PC-3 (cell line): ENCODE measurements at regions not wholly inside any gene's neighbourhood (a gene's known extent, or its start where the extent isn't known, plus 50 kb on each side); places are given as distances from the start of the nearest gene placed in this dataset.

Experiments
- ATAC-seq: fragments of 200-7000 bp; cut with Tn5 transposase; 2 replicates; pipeline ENCODE4 v1.9.1; 2020; ENCODE audit warnings: mild to moderate bottlenecking, moderate library complexity
- BruUV-seq: library from RNA; stranded (reverse); fragments of 400-500 nt; replicated peaks from 2 replicates; lab custom pipeline; 2021; lab: Mats Ljungman, UMichigan
- CTCF ChIA-PET: fragments of 300-600 bp; sonication (Branson Sonifier 250); formaldehyde crosslinking; loops from one replicate; lab custom pipeline; 2022; ENCODE audit warnings: antibody characterized with exemption; lab: Charles Lee
- POLR2A ChIA-PET: fragments of 300-600 bp; sonication (Branson Sonifier 250); formaldehyde crosslinking; loops from one replicate; lab custom pipeline; 2022; ENCODE audit warnings: antibody characterized with exemption; ENCODE audit not compliant: unreplicated experiment; lab: Charles Lee
- DNase-seq: peaks from one replicate; pipeline ENCODE4 v3.0.0-alpha.2; 2015
- H2AFZ ChIP-seq: fragments of 300-600 bp; sonication (generic); 2 replicates; pipeline ENCODE4 v1.6.0; 2016; ENCODE audit warnings: antibody characterized with exemption, low read length
- H3F3A ChIP-seq: fragments of 300-600 bp; sonication (generic); one replicate; pipeline ENCODE4 v1.6.0; 2017; ENCODE audit warnings: antibody characterized with exemption, low read length, control low read depth, mild to moderate bottlenecking; ENCODE audit not compliant: unreplicated experiment
- H3K27ac ChIP-seq: fragments of 300-600 bp; sonication (generic); 2 replicates; pipeline ENCODE4 v1.5.1; 2016; ENCODE audit warnings: mild to moderate bottlenecking, low read length
- H3K27me3 ChIP-seq: fragments of 300-600 bp; sonication (generic); 2 replicates; pipeline ENCODE4 v1.6.1; 2016; ENCODE audit warnings: low read length, mixed read lengths
- H3K36me3 ChIP-seq: fragments of 300-600 bp; sonication (generic); 2 replicates; pipeline ENCODE4 v1.6.1; 2016; ENCODE audit warnings: low read depth, mixed run types, low read length, mixed read lengths
- H3K4me1 ChIP-seq: fragments of 300-600 bp; sonication (generic); 2 replicates; pipeline ENCODE4 v1.5.1; 2016; ENCODE audit warnings: low read length; ENCODE audit not compliant: insufficient read depth
- H3K4me2 ChIP-seq: fragments of 300-600 bp; sonication (generic); 2 replicates; pipeline ENCODE4 v1.6.0; 2016; ENCODE audit warnings: low read length
- H3K4me3 ChIP-seq: fragments of 300-600 bp; sonication (generic); 2 replicates; pipeline ENCODE4 v1.5.1; 2016; ENCODE audit warnings: mild to moderate bottlenecking, low read length, mixed read lengths
- H3K79me2 ChIP-seq: fragments of 300-600 bp; sonication (generic); 2 replicates; pipeline ENCODE4 v1.6.1; 2017; ENCODE audit warnings: low read length, mixed read lengths
- H3K9ac ChIP-seq: fragments of 300-600 bp; sonication (generic); 2 replicates; pipeline ENCODE4 v1.6.0; 2016; ENCODE audit warnings: mild to moderate bottlenecking, low read length
- H3K9me2 ChIP-seq: fragments of 300-600 bp; sonication (generic); replicated peaks from 2 replicates; pipeline ENCODE4 v1.6.1; 2016; ENCODE audit warnings: mixed run types, low read length, mixed read lengths
- H3K9me3 ChIP-seq: fragments of 300-600 bp; sonication (generic); 2 replicates; pipeline ENCODE4 v1.6.1; 2016; ENCODE audit warnings: low read length, mixed read lengths
- H4K20me1 ChIP-seq: fragments of 300-600 bp; sonication (generic); 2 replicates; pipeline ENCODE4 v1.6.1; 2016; ENCODE audit warnings: low read length, mixed read lengths
- CTCF ChIP-seq: fragments of 300-600 bp; sonication (generic); conservative IDR thresholded peaks from 2 replicates; pipeline ENCODE4 v1.5.1; 2017; ENCODE audit warnings: antibody characterized with exemption, low read depth, mild to moderate bottlenecking, low read length
- EZH2 ChIP-seq: fragments of 300-600 bp; sonication (generic); IDR thresholded peaks from one replicate; pipeline ENCODE4 v1.6.1; 2017; ENCODE audit warnings: antibody characterized with exemption, mild to moderate bottlenecking, low read length; ENCODE audit not compliant: unreplicated experiment
- EZH2phosphoT487 ChIP-seq: fragments of 300-600 bp; sonication (generic); IDR thresholded peaks from 2 replicates; pipeline ENCODE4 v1.6.1; 2018; ENCODE audit warnings: mild to moderate bottlenecking, antibody characterized with exemption, low read length, borderline replicate concordance
- intact Hi-C: fragments of 100-400 bp; cut with micrococcal nuclease; formaldehyde crosslinking; loops from 2 replicates; pipeline ENCODE4 v1.9.0; 2023

DNA sequence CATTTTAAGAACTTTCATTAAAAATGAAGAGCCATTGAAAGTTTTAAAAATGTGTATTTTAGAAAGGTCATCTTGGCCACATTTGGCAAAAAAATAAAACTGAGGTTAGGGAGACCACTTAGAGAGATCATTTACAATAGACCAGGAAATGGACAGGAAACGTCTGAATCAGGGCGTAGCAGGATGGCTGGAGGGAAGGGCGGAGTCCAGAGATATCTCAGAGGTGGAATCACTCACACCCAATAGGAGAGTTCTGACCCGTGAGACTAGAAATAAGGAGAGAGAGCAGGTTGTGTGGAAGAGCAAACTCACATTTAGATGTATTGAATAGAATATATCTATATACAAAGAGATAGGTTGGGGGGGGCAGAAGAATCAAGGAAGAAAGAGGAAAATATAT lies 373.4 kb downstream of the METTL4 start:
- intact Hi-C loops = no loop called here
- no peaks in the 10 kb centered on the region for H3K27me3 ChIP-seq
- no peak overlapping the region for H3K4me2 ChIP-seq
- no peak overlapping the region for H3K27ac ChIP-seq
- peaks cover 9% of the 10 kb centered on the region; the same call in 1 of the 2 replicates for H3K4me1 ChIP-seq
- POLR2A ChIA-PET = no interaction called here
- DNase-seq = peak; percentile 22
- no peak overlapping the region for H2AFZ ChIP-seq
- TF ChIP-seq CTCF = no peak
- TF ChIP-seq EZH2 = no peak
- no peak for TF ChIP-seq EZH2phosphoT487
- H3K9me2 ChIP-seq = no peaks in the 10 kb centered on the region
- no peaks in the 10 kb centered on the region for H3K79me2 ChIP-seq
- H3K9me3 ChIP-seq = peaks cover 5% of the 10 kb centered on the region; the same call in 1 of the 2 replicates
- H3F3A ChIP-seq = no peaks in the 10 kb centered on the region
- peak; percentile 45 for ATAC-seq
- BruUV-seq = no TSS peak
- H4K20me1 ChIP-seq = no peaks in the 10 kb centered on the region
- CTCF ChIA-PET = no interaction called here
- H3K36me3 ChIP-seq = no peaks in the 10 kb centered on the region
- no peak overlapping the region for H3K4me3 ChIP-seq
- H3K9ac ChIP-seq = no peak overlapping the region

- ChIA-PET POLR2A (interaction anchor here (0.6 kb wide), 1 partner anchor 15 kb away, joined by 3 read pairs; no protein-coding TSS in a partner anchor), CTCF (no interaction called here)
- no peak overlapping the region for H3K9ac ChIP-seq
- H3K9me3 ChIP-seq = no peaks in the 10 kb centered on the region
- TF ChIP-seq EZH2phosphoT487 = no peak
- TF ChIP-seq CTCF = no peak
- no peak for TF ChIP-seq EZH2
- no peaks in the 10 kb centered on the region for H3K36me3 ChIP-seq
- ATAC-seq (no peak), DNase-seq (no peak)
- peaks cover 9% of the 10 kb centered on the region; the same call in 1 of the 2 replicates for H3K4me1 ChIP-seq
- no peaks in the 10 kb centered on the region for H3F3A ChIP-seq
- no peak overlapping the region for H3K4me3 ChIP-seq
- intact Hi-C loops = no loop called here
- H2AFZ ChIP-seq = no peak overlapping the region
- no peaks in the 10 kb centered on the region for H3K27me3 ChIP-seq
- no TSS peak for BruUV-seq
- H3K79me2 ChIP-seq = no peaks in the 10 kb centered on the region
- H4K20me1 ChIP-seq = no peaks in the 10 kb centered on the region
- no peak overlapping the region for H3K4me2 ChIP-seq
- H3K27ac ChIP-seq = no peak overlapping the region
- H3K9me2 ChIP-seq = no peaks in the 10 kb centered on the region
Observed at GRCh38 chr18:2199060-2199459, 372.2 kb downstream of the METTL4 start.

GRCh38 chr18:2201036-2201600 lies 370.2 kb downstream of the METTL4 start:
- no peak for ATAC-seq
- POLR2A ChIA-PET = no interaction called here
- intact Hi-C loops = no loop called here
- Histone ChIP-seq H3K27me3 (no peaks in the 10 kb centered on the region), H3K4me1 (peaks cover 9% of the 10 kb centered on the region; the same call in 1 of the 2 replicates), H3K4me3 (no peak overlapping the region), H3K9me3 (no peaks in the 10 kb centered on the region), H4K20me1 (no peaks in the 10 kb centered on the region), H2AFZ (no peak overlapping the region), H3F3A (no peaks in the 10 kb centered on the region), H3K9ac (no peak overlapping the region), H3K79me2 (no peaks in the 10 kb centered on the region), H3K36me3 (no peaks in the 10 kb centered on the region), H3K9me2 (no peaks in the 10 kb centered on the region), H3K4me2 (no peak overlapping the region), H3K27ac (no peak overlapping the region)
- no peak for DNase-seq
- BruUV-seq = no TSS peak
- no peak for TF ChIP-seq EZH2
- TF ChIP-seq EZH2phosphoT487 = no peak
- no peak for TF ChIP-seq CTCF
- CTCF ChIA-PET = no interaction called here
